ENCODE measurements at regions not wholly inside any gene's neighbourhood (a gene's known extent, or its start where the extent isn't known, plus 50 kb on each side); places are given as distances from the start of the nearest gene placed in this dataset.
"Not testable (repeated sequence)": the region's sequence is repeated elsewhere in the genome, so short reads cannot be mapped to it uniquely, and the experiment has no call there.

- no peak for DNase-seq
Measured at GRCh38 chr4:159950707-159951106, 847.8 kb downstream of the RAPGEF2 start.

- no peak for DNase-seq
Measured at GRCh38 chr4:159966746-159967145, 863.9 kb downstream of the RAPGEF2 start.

- DNase-seq: not testable (repeated sequence)
Measured at GRCh38 chr4:159976871-159977482, 874.1 kb downstream of the RAPGEF2 start.

GRCh38 chr4:159977907-159978617 lies 875.2 kb downstream of the RAPGEF2 start:
- DNase-seq: no peak

- no peak for DNase-seq
Measured at GRCh38 chr4:159979351-159979750, 876.5 kb downstream of the RAPGEF2 start.

- DNase-seq: no peak
Measured at GRCh38 chr4:159979953-159980352, 877.1 kb downstream of the RAPGEF2 start.

- no peak for DNase-seq
Measured at GRCh38 chr4:159980826-159981468, 878.1 kb downstream of the RAPGEF2 start.

- no peak for DNase-seq
Measured at GRCh38 chr4:159981469-159981856, 878.6 kb downstream of the RAPGEF2 start.

GRCh38 chr4:159983082-159983481 lies 880.2 kb downstream of the RAPGEF2 start:
- no peak for DNase-seq

GRCh38 chr4:160009656-160010493 lies 907.0 kb downstream of the RAPGEF2 start:
- DNase-seq: no peak

- DNase-seq: no peak
Measured at GRCh38 chr4:160019936-160020335, 917.1 kb downstream of the RAPGEF2 start.

- no peak for DNase-seq
Measured at GRCh38 chr4:160020804-160021203, 917.9 kb downstream of the RAPGEF2 start.

GRCh38 chr4:160021870-160022269 lies 919.0 kb downstream of the RAPGEF2 start:
- DNase-seq: no peak

- DNase-seq: no peak
Measured at GRCh38 chr4:160026721-160027120, 923.8 kb downstream of the RAPGEF2 start.

- DNase-seq: no peak
Measured at GRCh38 chr4:160034501-160034900, 931.6 kb downstream of the RAPGEF2 start.

GRCh38 chr4:160038615-160039014 lies 935.7 kb downstream of the RAPGEF2 start:
- no peak for DNase-seq

- no peak for DNase-seq
Measured at GRCh38 chr4:160044693-160045092, 941.8 kb downstream of the RAPGEF2 start.

- DNase-seq: no peak
Measured at GRCh38 chr4:160082432-160083207, 979.7 kb downstream of the RAPGEF2 start.

GRCh38 chr4:160091631-160092030 lies 988.8 kb downstream of the RAPGEF2 start:
- DNase-seq: no peak

- no peak for DNase-seq
Measured at GRCh38 chr4:160100316-160100715, 997.4 kb downstream of the RAPGEF2 start.

GRCh38 chr4:160110891-160111290 lies 1008.0 kb downstream of the RAPGEF2 start:
- no peak for DNase-seq

- DNase-seq: no peak
Measured at GRCh38 chr4:160117686-160118085, 1014.8 kb downstream of the RAPGEF2 start.
